AG08395 (cell line): ENCODE measurements at regions not wholly inside any gene's neighbourhood (a gene's known extent, or its start where the extent isn't known, plus 50 kb on each side); places are given as distances from the start of the nearest gene placed in this dataset.
A peak's percentile ranks its signal among the peaks of the same experiment; 100 is the strongest.
"Not testable (repeated sequence)": the region's sequence is repeated elsewhere in the genome, so short reads cannot be mapped to it uniquely, and the experiment has no call there.

Experiments used
- DNase-seq: peaks from one replicate; pipeline ENCODE4 v3.0.0; 2012; ENCODE audit warnings: mixed read lengths, low spot score

- DNase-seq, result no peak
These were observed 59.2 kb downstream of the EMX2 start for GRCh38 chr10:117601716-117602115.

DNA sequence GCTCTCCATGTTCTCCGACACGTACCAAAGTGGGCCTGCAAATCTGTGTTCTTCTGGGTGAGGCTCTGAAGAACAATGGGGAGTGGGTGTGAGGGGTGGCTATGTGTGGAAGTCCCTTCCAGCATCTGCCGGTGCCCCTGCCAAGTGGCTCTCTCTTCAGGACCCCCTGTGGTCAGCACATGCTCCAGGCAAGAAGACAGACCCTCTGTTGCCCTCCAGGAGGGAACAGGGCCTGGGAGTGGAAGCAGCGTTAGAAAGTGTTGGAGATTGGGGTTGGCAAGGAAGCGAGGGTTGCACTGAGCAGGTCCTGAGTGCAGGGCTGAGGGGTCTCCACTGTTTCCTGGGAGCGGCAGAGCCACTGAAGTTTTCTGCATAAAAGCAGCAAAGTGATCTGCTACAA is 60.5 kb downstream of the EMX2 start:
- DNase-seq, result no peak

- DNase-seq, result no peak
These were observed 61.2 kb downstream of the EMX2 start for GRCh38 chr10:117603726-117604125.

DNA sequence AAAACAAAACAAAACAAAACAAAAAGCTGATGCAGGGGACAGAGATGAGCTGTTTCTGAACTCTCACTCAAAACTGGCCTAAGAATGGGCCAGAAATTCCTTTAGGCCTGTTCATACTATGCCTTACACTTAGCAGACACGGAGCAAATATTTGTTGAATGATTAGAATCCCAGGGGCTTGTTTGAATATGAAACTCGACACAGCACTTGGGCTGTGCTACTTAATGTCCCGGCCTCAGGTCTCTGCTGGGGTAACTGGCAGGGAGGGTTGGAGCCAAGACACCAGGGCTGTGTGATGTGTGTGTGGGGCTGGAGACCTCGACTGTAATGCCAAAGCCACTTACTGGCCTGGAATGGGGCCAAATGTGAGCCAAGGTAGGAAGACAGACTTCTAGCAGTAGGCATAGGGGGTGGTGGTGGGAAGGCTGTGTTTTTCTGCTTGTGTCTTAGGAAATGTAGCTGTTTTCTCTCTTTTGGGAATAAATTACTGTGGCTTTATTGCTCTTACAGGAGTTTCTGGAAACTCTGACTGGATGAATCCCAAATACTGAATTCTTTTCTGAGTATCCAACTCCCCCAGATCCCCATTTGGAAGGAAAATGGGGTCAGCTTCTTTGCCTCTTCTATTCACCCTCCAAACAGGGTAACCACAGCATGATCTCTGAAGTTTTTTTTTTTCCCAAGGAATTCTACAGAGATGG is 66.7 kb downstream of the EMX2 start:
- DNase-seq, result peak; percentile 88

DNA sequence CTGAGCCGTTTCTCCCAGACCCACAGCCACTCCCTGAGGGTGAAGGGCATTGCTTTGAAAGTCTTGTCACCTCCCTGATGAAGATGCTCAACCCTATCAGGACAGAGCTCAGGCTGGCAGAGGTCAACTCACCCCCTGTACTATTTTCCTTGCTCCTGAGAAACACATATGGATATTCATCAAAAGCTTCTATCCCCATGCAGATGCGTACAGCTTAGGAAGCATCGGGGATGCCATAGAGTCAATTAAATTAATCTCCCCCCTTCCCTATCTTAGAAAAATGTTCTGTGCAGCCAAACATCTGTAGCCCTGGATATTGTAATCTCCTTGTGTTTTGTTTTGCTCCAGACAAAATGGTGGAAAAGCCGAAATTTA is 67.2 kb downstream of the EMX2 start:
- no peak for DNase-seq

DNA sequence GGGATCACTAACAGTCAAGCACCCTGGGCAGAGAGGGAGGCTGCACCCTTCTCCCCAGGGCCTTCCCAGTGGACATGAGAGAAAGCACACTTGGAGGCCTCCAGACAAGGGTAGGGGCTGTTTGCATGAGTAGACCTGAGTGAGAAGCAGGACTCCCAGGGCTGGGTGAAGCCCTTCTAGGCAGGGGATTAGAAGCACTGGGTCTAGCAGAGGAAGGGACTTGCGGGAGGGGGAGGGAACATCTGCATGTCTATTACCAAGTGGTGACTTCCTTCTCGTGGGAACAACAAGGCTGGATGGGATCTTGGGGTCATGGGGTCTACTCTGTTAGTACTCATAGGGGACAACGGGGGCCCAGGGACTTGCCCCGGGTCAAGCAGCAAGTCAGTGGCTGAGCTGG is 67.8 kb downstream of the EMX2 start:
- no peak for DNase-seq

DNA sequence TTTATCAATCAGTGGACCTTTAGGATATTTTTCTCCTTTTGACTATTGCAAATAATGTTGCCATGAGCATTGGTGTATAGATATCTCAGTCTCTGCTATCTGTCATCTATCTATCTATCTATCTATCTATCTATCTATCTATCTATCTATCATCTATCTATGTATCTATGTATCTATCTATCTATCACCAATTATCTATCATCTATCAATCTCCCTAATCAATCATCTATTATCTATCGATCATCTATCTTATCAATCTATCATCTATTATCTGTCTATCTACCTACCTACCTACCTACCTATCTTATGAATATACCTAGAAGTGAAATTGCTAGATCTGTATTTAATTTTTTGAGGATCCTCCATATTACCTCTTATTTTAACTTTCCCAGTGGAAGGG is 69.6 kb downstream of the EMX2 start:
- DNase-seq, result no peak

DNA sequence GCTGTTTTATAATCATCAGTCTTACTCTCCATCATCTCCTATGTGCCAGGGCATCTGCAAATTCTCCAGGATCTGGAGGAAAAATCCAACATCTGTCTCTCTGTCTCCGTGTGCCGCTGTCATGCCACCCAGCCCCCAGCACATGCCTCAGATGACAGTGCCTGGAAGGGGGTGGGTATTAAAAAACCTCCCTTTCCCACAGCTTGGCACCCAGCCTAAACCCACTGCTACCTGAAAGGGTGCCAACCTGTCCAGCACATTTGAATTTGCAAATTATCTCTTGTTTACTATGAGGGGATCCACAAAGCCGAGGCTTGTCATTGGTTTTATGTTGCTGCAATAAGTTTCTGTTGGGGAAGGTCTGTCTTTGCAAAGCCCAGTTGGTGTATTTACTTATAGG is 73.1 kb downstream of the EMX2 start:
- DNase-seq, result no peak

DNA sequence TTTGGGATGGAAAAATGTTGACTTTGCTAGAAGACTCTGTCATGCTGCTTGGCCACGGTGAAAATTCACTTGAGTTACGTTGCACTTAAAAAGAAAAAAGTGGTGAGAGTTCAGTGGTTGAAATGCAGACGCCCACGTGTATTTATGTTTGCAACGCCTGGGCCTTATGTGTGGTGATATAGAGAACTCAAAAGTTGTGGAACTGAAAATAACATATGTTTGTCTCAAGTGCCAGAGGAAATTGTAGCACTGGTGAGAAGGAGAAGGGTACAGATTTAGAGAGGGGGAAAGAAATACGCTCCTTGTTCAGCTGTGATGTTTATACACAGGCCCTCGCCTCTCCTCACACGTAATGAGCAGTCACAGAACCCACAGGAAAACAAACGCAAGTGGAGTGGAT is 73.6 kb downstream of the EMX2 start:
- no peak for DNase-seq

GRCh38 chr10:117617086-117617485 is 74.5 kb downstream of the EMX2 start:
- DNase-seq, result no peak

DNA sequence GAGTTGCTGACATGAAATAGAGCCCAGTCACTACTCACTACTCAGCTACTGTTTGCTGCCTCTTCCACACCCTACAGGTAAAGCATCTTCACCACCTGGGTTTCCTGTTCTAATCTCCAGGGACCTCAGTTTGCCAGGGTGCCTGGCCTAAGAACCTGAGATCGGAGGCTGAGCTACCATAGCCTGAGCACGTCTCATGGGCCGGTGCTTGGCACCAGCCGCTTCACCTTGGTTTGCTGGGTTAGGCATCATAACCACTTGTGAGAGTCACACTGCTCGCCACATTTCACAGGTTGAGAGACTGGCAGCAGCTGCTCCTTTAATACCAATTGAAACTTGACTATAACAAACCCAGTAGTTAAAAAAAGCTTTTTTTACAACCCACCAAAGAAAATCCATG is 75.1 kb downstream of the EMX2 start:
- DNase-seq, result no peak

GRCh38 chr10:117619223-117619622 is 76.7 kb downstream of the EMX2 start:
- DNase-seq, result no peak

- DNase-seq, result no peak
These were observed 77.3 kb downstream of the EMX2 start for GRCh38 chr10:117619707-117620405.

GRCh38 chr10:117621196-117621595 is 78.7 kb downstream of the EMX2 start:
- no peak for DNase-seq

- DNase-seq, result no peak
These were observed 79.4 kb downstream of the EMX2 start for GRCh38 chr10:117621795-117622420.

DNA sequence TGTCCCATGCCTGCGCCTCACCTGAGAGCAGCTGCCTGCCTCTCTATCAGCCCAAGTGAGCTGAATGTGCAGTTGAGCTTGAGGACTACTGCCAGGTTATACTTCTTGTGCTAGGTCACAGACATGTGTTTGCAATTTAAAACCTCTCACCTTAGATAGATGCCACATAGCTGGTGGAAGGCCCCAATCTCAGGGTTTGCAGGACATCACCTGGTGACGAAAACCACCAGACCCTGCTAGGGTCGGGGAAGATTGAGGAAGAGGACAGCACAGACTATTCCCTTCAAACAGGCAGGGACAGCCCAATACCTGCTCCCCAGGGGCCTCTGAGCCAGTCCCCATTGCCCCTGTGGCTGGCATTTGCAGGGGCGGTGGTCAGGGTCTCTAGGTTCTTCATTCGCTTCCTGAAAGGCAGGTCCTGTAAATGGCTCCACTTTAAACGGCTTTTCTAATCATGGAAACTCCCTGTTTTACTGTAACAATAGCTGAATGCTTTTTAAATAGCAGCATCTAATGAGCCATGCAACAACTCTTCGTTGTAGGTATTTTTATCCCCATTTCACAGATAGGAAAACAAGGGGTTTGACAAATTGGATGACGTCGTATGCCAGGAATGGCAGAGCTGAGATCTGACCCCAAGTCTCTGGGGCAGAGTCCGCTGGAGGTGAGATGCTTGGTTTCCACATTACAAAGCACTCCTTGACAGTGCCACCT is 80.1 kb downstream of the EMX2 start:
- DNase-seq, result no peak

DNA sequence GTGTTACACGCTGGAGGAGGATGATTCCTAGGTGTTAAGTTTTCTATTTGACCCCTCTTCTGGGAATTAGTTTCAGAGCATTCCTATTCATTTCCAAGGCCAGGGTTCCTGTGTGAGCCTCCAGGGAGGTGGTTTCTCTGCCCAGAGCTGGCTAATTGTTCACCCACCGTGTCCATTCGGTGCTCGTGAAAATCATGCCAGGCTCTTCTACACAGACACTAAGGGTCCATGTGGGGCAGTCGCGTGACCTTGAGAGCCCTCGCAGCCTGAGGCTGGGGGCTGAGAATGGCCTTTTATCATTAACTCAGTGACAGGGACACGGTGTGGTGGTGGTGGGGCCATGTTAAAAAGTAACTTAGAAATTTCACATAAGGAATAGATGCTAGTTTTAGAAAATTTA is 83.7 kb downstream of the EMX2 start:
- no peak for DNase-seq

- no peak for DNase-seq
These were observed 85.0 kb downstream of the EMX2 start for GRCh38 chr10:117627561-117627960.

DNA sequence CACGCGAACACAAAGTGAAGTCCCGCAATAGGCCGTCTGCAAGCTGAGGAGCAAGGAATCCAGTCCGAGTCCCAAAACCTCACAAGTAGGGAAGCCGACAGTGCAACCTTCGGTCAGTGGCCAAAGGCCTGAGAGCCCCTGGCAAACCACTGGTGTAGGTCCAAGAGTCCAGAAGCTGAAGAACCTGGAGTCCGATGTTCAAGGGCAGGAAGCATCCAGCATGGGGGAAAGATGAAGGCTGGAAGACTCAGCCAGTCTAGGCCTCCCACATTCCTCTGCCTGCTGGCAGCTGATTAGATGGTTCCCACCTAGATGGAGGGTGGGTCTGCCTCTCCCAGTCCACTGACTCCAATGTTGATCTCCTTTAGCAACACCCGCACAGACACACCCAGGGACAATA is 87.2 kb downstream of the EMX2 start:
- not testable (repeated sequence) for DNase-seq

DNA sequence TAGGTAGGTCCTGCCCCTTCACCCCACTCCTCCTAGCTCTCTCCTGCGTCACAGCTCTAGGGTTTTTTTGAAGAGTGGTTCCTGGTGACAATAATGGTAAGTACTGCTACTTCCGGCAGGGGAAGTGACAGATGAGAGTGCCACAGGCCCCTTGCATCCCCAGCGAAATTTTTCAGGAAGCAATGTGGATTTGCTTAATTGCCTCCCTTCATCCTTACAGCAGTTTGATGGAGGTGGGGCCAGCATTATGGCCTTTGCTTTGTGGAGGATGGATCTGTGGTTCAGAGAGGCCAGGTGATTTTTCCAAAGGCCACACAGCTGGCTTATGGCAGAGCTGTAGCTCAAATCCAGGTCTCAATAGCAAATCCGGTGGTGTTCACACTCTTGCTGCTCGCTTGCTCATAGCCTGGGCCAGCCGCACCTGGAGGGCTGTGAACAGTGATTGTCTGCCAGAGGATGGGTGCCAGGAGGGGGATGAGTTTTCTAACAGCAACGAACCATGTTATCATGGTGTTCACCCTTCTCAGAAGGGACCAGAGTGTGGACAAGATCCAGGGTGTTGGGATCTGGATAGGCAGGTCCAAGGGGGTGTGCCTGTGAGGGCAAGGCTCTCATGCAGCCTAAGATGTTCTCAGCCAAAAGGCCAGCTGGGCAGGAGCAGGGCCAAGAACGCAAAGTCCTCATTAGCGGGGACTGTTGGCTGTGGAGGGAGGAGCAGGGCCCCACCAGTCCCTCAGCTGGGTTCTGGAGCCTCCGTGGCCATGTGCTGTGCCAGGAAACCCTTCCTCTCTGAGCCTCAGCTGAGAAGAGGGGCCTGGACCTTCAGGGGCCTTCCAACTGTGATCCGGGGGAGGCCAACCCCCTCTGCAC is 89.0 kb downstream of the EMX2 start:
- no peak for DNase-seq

DNA sequence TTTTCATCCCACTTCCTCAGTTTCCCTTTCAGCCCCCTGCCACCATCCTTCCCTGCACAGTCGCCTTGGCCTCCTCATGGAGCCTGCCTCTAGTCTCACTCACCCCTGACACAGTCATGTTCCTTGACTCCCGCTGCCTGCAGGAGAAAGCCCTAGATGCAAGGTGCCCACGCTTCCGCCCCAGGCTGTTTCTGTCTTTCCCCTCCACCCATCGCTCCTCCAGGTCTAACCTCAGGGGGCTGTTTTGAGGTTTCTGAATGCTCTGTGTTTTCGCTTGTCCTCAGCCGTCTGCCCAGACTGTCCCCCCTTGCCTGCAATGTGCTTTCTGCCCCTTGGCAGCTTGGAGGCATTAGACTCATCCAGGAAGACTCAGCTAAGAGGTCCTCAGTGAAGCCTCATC is 89.9 kb downstream of the EMX2 start:
- no peak for DNase-seq

DNA sequence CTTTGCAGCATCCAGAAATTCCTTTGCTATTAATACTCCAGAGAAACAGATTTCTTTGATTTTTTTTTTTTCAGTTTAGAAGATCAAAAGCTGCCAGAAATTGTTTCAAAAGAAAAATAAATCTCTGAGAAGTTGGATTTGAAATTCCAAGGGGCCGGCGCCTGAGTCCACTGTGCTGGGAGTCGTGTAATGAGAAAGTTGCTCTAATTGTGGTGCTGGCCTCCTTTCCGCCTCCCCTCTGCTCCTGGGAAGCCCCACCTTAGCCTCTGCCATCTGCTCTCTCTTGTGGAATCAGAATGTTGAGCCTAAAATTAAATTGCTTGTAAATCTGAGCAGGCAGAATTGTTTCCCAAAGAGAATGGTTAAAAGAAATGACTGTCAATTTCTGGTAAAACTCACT is 93.3 kb downstream of the EMX2 start:
- DNase-seq, result no peak
